SIG-M5 (cell line): ENCODE measurements at regions not wholly inside any gene's neighbourhood (a gene's known extent, or its start where the extent isn't known, plus 50 kb on each side); places are given as distances from the start of the nearest gene placed in this dataset.
"Not testable (repeated sequence)": the region's sequence is repeated elsewhere in the genome, so short reads cannot be mapped to it uniquely, and the experiment has no call there.

Experiments used
- DNase-seq: peaks from one replicate; lab custom pipeline; 2025; lab: John Stamatoyannopoulos, UW

- DNase-seq: no peak
These were observed 60.8 kb downstream of the COPRS start for GRCh38 chr17:31798205-31798724.

GRCh38 chr17:31795941-31796340 is 63.1 kb downstream of the COPRS start:
- DNase-seq: not testable (repeated sequence)

DNA sequence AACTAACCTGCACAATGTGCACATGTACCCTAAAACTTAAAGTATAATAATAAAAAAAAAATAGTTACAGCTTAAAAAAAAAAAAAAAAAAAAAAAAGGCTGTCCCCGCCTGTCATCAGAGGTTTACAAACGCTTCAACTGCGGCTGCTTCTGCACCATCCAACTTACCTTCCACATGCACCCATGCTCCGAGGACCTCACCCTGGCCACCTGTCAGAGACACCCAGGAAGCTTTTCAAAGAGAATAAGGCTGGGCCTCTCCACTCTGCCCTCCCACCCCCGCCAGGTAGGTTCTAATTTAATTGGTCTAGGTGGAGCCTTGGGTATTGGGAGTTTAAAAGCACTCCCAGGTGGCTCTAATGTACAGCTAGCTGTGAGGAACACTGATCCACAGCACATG is 64.9 kb downstream of the COPRS start:
- DNase-seq: no peak

DNA sequence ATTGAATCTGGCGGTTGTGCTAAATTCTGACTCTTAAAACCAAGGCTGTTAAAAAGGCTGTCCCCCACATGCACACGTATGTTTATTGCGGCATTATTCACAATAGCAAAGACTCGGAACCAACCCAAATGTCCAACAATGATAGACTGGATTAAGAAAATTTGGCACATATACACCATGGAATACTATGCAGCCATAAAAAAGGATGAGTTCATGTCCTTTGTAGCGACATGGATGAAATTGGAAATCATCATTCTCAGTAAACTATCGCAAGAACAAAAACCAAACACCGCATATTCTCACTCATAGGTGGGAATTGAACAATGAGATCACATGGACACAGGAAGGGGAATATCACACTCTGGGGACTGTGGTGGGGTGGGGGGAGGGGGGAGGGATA is 65.4 kb downstream of the COPRS start:
- DNase-seq: not testable (repeated sequence)

DNA sequence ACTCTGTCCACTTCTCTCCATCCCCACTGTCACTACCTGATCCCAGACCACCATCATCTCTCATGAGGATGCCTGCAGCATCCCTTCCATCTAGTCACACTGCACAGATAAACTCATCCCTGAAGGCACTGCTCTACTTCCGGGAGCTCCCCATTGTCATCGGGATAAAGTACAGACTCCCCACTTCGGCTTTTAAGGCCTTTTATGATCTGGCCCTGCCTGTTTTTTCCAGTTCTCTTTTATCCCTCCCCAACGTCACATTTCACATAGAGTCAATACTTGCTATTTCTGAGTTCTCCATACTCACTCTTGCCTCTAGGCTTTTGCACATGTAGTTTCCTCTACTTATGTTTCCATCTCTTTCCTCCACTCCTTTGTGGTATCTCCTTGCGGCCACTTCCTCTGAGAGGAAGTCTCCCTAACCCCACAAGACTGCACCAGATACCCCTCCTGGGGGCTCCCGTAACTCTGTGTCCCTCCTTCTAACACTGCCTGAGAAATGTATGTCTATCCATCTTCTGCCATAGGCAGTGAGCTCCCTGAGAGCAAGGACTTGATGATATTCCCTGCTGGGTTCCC is 66.9 kb downstream of the COPRS start:
- no peak for DNase-seq

DNA sequence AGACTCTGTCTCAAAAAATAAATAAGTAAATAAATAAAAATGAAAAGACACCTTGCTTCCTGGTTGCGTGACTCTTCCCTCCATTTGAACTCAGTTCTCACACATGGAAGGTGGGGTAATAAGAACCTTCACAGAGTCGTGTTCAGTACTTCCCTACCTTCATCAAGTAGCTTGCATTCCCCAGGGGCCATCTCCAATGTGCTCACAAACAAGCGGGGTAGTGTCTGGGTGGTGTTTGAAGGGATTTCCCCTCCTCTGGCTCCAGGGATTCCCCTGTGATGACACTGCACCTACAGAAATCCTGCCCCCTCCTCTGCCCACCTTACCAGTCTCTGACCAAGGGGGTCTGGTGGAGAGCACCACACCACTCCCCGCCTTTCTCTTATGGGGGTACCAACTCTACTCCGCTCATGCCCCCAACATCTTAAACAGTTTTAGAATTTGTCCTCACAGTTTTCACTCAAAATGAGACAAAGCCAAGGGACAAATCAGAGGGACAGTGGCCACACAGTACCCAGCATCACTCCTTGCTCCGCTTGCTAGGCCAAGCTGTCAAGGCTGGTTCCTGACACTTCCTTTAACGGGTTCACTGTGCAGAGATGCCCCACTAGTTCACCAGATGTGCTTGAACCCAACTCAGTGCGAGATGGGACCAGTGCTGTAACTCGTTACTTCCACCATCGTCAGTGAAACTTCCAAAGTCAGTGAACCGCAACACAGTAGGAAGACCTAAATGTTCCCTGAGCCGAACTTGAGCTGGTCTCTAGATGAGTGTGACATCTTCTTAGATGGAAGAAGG is 69.1 kb downstream of the COPRS start:
- DNase-seq: no peak

DNA sequence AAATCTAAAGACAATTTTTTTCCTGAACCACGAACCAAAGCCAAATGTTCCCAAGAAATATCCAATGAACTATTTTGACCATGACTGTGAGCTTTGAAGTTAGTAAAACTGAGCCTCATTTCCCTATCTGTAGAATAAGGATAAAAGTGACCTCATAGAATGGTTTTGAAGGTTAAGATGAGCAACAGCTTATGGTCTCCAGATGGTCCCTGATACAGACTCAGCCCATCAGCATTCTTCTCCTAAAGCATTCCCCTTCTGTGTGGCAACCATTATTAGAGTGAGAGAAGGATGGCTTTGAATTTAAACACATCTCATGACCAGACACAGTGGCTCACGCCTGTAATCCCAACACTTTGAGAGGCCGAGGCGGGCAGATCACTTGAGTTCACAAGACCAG is 70.1 kb downstream of the COPRS start:
- DNase-seq: no peak

GRCh38 chr17:31788571-31788946 is 70.5 kb downstream of the COPRS start:
- DNase-seq: no peak

- no peak for DNase-seq
These were observed 71.0 kb downstream of the COPRS start for GRCh38 chr17:31787857-31788570.

GRCh38 chr17:31786796-31787481 is 72.1 kb downstream of the COPRS start:
- no peak for DNase-seq

GRCh38 chr17:31780483-31780882 is 78.6 kb downstream of the COPRS start:
- DNase-seq: no peak

GRCh38 chr17:31778523-31778922 is 80.5 kb downstream of the COPRS start:
- DNase-seq: no peak

GRCh38 chr17:31771328-31771727 is 87.7 kb downstream of the COPRS start:
- DNase-seq: not testable (repeated sequence)

DNA sequence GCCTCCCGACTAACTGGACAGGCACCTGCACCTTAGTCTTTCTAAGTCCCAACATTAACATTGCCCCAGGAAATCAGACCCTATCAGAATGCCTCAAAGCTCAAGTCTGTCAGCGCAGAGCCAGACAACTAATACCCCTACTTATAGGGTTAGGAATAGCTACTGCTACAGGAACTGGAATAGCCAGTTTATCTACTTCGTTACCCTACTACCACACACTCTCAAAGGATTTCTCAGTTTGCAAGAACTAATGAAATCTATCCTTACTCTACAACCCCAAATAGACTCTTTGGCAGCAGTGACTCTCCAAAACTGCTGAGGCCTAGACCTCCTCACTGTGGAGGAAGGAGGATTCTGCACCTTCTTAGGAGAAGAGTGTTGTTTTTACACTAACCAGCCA is 88.5 kb downstream of the COPRS start:
- DNase-seq: not testable (repeated sequence)

DNA sequence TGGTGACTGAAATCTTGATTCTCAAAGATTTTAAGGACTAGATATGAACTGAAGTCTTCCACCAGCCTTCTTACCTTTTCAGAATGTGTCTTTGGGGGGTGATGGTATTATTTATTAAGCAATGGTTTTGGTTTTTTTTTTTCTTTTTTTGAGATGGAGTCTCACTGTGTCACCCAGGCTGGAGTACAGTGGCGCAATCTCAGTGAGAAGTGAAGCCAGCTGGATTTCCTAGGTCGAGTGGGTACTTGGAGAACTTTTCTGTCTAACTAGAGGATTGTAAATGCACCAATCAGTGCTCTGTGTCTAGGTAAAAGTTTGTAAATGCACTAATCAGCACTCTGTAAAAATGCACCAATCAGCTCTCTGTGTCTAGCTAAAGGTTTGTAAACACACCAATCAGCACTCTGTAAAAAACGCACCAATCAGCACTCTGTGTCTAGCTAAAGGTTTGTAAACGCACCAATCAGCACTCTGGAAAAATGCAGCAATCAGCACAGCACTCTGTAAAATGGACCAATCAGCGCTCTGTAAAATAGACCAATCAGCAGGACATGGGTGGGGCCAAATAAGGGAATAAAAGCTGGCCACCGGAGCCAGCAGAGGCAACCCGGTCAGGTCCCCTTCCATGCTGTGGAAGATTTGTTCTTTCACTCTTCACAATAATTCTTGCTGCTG is 97.1 kb downstream of the COPRS start:
- not testable (repeated sequence) for DNase-seq

DNA sequence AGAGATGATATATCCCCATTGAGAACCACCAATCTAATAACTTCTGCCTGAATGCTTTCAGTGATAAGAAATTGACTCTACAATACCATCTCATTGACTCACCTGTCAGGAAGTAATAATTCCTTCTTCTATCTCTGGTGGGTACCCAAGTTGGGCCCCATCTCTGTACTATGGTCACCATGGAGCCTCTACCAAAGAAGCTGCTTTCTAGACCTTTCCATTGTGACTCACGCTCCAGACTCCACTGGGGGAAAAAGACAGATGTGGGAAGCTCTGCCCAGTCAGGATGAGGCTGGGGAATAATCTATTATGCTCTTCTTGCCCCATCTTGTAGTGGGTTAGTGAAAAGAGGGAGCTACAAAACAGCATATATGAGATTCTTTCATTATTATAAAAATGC is 100.4 kb downstream of the COPRS start:
- no peak for DNase-seq

DNA sequence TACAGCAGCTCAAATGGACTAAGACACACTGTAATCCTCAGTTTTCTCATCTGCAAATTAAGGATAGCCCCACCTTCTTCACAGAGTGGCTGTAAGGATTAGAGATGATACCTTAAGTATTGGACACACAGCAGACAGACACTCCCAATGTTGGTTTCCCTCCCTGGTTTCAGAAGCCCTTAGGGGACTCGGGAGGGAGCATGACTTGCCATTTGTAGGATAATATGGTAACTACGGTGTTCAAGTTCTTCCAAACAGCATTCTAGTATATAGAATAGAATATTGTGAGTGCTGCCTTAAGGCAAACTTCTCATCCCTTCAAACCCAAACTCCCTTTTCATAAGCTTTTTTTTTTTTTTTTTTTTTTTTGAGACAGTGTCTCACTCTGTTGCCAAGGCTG is 101.9 kb downstream of the COPRS start:
- no peak for DNase-seq

DNA sequence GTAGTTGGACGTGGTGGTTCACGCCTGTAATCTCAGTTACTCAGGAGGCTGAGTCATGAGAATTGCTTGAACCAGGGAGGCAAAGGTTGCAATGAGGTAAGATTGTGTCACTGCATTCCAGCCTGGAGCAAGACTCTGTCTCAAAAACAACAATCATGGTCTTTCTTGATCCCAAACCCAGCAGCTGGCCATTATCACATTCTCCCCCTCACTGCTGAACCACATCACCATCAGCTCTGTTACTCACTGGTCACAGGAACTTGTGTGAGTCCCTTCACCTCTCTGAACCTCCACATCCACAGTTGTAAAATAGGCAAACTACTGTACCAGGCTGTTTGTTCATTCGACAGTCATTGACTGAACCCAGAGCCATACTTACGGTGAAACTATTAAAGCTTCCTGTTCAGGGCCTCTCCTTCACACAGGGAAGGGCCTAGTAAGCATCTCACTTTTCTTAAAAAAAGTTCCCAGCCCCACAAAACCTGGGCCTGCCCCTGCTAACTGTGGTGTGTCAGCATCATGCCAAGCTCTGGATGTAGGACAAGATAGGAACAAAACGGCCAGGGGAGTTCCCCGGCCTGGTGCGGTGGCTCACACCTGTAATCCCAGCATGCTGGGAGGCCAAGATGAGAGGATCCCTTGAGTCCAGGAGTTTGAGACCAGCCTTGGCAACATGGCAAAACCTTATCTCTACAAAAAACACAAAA is 104.7 kb downstream of the COPRS start:
- DNase-seq: no peak

- DNase-seq: no peak
These were observed 106.0 kb downstream of the COPRS start for GRCh38 chr17:31753011-31753410.

DNA sequence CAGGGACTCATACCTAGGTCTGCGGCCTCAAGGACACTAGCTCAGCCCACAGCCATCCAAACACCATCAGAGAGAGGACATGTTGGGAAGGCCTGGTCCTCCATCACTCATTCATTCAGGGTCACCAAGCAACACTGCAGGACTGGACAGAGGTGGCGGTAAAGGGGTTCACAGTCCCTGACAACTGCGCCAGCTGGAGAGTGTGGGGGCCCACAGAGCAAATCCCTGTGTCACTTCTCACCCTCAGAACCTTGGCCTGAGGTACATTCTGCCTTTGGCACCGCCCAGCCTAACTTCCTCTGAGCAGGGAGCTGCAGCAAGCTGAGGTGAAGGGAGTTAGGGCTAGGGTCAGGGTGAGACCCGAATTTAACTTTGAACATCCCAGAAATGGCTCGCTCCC is 106.5 kb downstream of the COPRS start:
- DNase-seq: no peak

DNA sequence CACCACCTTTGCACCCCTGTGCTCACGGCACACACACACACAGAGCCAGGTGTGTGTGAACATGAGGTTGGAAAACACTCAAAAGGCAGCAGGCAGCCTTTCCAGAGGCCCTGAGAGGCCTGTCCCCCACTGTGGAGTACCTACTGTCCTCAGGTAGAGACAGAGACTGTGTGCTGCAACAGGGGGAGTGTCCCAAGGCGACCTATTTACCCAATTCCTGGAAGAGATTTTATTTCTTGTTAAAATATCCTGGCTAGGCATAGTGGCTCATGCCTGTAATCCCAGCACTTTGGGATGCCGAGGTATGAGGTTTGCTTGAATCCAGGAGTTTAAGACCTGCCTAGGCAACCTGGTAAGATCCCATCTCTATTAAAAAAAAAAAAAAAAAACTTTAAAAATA is 108.5 kb downstream of the COPRS start:
- no peak for DNase-seq
